T-cell (primary cell): ENCODE measurements at regions not wholly inside any gene's neighbourhood (a gene's known extent, or its start where the extent isn't known, plus 50 kb on each side); places are given as distances from the start of the nearest gene placed in this dataset.
A peak's percentile ranks its signal among the peaks of the same experiment; 100 is the strongest.

ENCODE experiments used
- ATAC-seq, 4 experiments: fragments of 200-7000 bp in 3 of 4; fragments of 150-1000 bp in 1 of 4; cut with Tn5 transposase; replicated peaks in 1 of 4; 1 replicate in 3 of 4; 2 replicates in 1 of 4; pipeline ENCODE4 v1.10.0; 2021; ENCODE audit warnings: moderate library complexity in 3 of 4, mild to moderate bottlenecking in 2 of 4, moderate number of reproducible peaks in 1 of 4
- CTCF ChIA-PET, 2 donors: fragments of 300-600 bp; sonication (Branson Sonifier 250); formaldehyde crosslinking; loops; one replicate each; lab custom pipeline; 2022; ENCODE audit warnings: antibody characterized with exemption in 2 of 2; lab: Charles Lee
- POLR2A ChIA-PET, 2 donors: fragments of 300-600 bp; sonication (Branson Sonifier 250); formaldehyde crosslinking; loops; one replicate each; lab custom pipeline; 2022; ENCODE audit warnings: antibody characterized with exemption in 2 of 2; lab: Charles Lee
- DNase-seq, 35 experiments: peaks; one replicate each; pipeline versions ENCODE4 v3.0.0 to v3.0.0-alpha.2; 2013 to 2023
- H3K27ac ChIP-seq: one replicate; pipeline ENCODE4 v1.5.1; 2013; ENCODE audit warnings: low read length
- H3K27me3 ChIP-seq, 2 experiments: replicated peaks in 1 of 2; 1 replicate in 1 of 2; 2 replicates in 1 of 2; pipeline versions ENCODE4 v1.6.1 to v1.7.0; 2013; ENCODE audit warnings: low read length in 1 of 2, mixed read lengths in 1 of 2; ENCODE audit not compliant: control insufficient read depth in 2 of 2, insufficient read depth in 2 of 2; ENCODE audit errors: extremely low read depth in 1 of 2
- H3K36me3 ChIP-seq, 2 donors: 1 replicate in 1 of 2; 2 replicates in 1 of 2; pipeline versions ENCODE4 v1.6.1 to v1.7.0; 2013; ENCODE audit warnings: low read length in 1 of 2; ENCODE audit not compliant: control insufficient read depth in 2 of 2, insufficient read depth in 1 of 2; ENCODE audit errors: extremely low read depth in 1 of 2
- H3K4me1 ChIP-seq, 2 experiments: 1 replicate in 1 of 2; 2 replicates in 1 of 2; pipeline versions ENCODE4 v1.6.1 to v1.7.0; 2013; ENCODE audit warnings: low read length in 2 of 2, mixed read lengths in 1 of 2; ENCODE audit not compliant: insufficient read depth in 2 of 2, control insufficient read depth in 1 of 2; ENCODE audit errors: extremely low read depth in 1 of 2
- H3K4me3 ChIP-seq, 2 donors: 1 replicate in 1 of 2; 2 replicates in 1 of 2; pipeline versions ENCODE4 v1.5.1 to v1.7.0; 2013; ENCODE audit warnings: mild to moderate bottlenecking in 2 of 2, low read length in 1 of 2, moderate library complexity in 1 of 2; ENCODE audit not compliant: control insufficient read depth in 1 of 2; ENCODE audit errors: extremely low read depth in 1 of 2
- H3K9me3 ChIP-seq: 2 replicates; pipeline ENCODE4 v1.7.0; 2013
- H3K27ac Mint-ChIP-seq, 2 donors: one replicate each; pipeline ENCODE4 v1.8.0; 2020 to 2021; ENCODE audit warnings: mild to moderate bottlenecking in 2 of 2, mixed read lengths in 2 of 2
- H3K27me3 Mint-ChIP-seq, 2 donors: one replicate each; pipeline ENCODE4 v1.8.0; 2021 to 2022; ENCODE audit warnings: mixed read lengths in 2 of 2
- H3K36me3 Mint-ChIP-seq: one replicate; pipeline ENCODE4 v1.8.0; 2021; ENCODE audit warnings: mixed read lengths
- H3K4me1 Mint-ChIP-seq, 3 donors: one replicate each; pipeline ENCODE4 v1.8.0; 2020 to 2022; ENCODE audit warnings: mixed read lengths in 3 of 3, mild to moderate bottlenecking in 1 of 3
- H3K4me3 Mint-ChIP-seq, 3 donors: one replicate each; pipeline ENCODE4 v1.8.0; 2020 to 2022; ENCODE audit warnings: mild to moderate bottlenecking in 3 of 3, mixed read lengths in 3 of 3, moderate library complexity in 3 of 3
- H3K9me3 Mint-ChIP-seq, 3 donors: one replicate each; pipeline ENCODE4 v1.8.0; 2020 to 2022; ENCODE audit warnings: mixed read lengths in 3 of 3
- WGBS: methylation state at CpG from one replicate; pipeline ENCODE4 v1.1.5; 2013; ENCODE audit warnings: missing lambda C conversion rate; ENCODE audit not compliant: insufficient coverage; 5-methylcytosine and 5-hydroxymethylcytosine counted together

DNA sequence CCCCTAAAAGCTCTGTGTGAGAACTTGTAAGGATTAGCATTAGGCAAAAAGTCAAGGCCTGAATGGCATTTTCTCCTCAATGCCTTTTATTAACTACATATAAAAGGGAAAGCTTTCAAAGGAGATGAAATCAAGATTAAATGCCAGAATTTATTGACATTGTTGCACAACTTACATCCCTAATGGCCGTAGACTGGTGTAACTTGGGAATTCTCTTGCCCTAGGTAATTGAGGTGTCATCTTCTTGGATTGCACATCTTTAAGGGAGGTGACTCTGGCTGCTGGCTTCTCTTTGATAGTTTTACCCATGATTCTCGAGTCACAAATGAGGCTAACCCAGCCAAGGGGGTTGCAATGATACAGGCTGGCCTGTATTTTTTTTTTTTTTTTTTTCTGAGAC lies 249.1 kb downstream of the TBL1XR1 start:
- no peaks in the 10 kb centered on the region for H3K36me3 ChIP-seq
- no peaks in the 10 kb centered on the region for H3K27me3 ChIP-seq
- H3K4me3 ChIP-seq, result no peak overlapping the region
- H3K9me3 ChIP-seq, result no peaks in the 10 kb centered on the region
- no peak for DNase-seq
- H3K27ac Mint-ChIP-seq, result no peak overlapping the region
- CTCF ChIA-PET, result interaction anchor here in 1 of 2 donors (0.7 kb wide), 1 partner anchor 1446 kb away, joined by 5 read pairs; no protein-coding TSS in a partner anchor
- H3K9me3 Mint-ChIP-seq, result no peaks in the 10 kb centered on the region
- ATAC-seq, result no peak
- peaks cover 0 to 2% of the 10 kb centered on the region in 2 donors for H3K27me3 Mint-ChIP-seq
- POLR2A ChIA-PET, result interaction anchor here (0.6 to 0.7 kb wide), 2 partner anchors 240 to 552 kb away, joined by 3 to 7 read pairs; no protein-coding TSS in a partner anchor
- no peaks in the 10 kb centered on the region for H3K4me1 Mint-ChIP-seq
- no peak overlapping the region for H3K4me3 Mint-ChIP-seq
- H3K4me1 ChIP-seq, result no peaks in the 10 kb centered on the region
- H3K36me3 Mint-ChIP-seq, result no peaks in the 10 kb centered on the region
- no peak overlapping the region for H3K27ac ChIP-seq
- WGBS, result 57% methylated on average over 1 of the region's 2 CpGs

DNA sequence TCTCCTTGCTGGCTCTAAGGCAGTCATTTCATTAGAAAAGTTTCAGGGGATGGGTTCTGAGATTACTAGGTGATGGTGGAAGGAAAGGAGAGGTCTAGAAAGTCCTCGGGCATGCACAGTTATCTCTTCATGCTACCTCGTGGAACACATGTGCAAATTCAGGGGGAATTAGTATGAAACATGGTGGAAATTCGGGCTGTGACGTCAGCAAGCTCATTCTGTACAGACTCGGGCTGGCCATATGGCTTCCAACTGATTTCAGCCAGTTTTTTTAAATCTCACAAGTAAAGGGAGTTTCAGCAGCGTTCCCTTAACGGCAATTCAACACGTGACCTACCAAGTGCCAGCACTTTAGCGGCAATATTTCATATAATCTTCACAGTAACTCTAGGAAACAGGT lies 251.1 kb downstream of the TBL1XR1 start:
- ATAC-seq (no peak), DNase-seq (no peak)

DNA sequence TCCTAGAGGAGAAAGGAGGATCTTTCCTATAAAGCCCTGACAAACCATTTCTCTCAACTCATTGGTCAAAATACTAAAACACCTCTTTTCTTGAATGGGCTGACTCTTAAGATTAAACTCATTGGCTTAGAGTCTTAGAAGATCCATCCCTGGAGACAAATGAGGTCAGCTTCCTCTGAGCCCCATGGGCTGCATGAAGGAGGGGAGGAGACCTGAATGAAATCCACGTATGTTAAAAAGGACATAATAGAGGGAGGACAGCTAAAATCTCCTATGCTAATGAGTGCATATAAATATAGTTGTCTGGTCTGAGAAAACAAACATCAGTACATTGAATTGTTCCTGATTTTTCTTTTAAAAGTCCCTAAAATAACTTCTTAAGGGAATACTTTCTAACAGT lies 255.0 kb downstream of the TBL1XR1 start:
- ChIA-PET CTCF (no interaction called here), POLR2A (no interaction called here)
- Mint-ChIP-seq H3K27ac (no peak overlapping the region), H3K4me3 (no peak overlapping the region), H3K36me3 (no peaks in the 10 kb centered on the region), H3K4me1 (no peaks in the 10 kb centered on the region), H3K9me3 (no peaks in the 10 kb centered on the region), H3K27me3 (peaks cover 2 to 3% of the 10 kb centered on the region in 2 donors)
- Histone ChIP-seq H3K36me3 (no peaks in the 10 kb centered on the region), H3K27me3 (no peaks in the 10 kb centered on the region), H3K9me3 (no peaks in the 10 kb centered on the region), H3K27ac (no peak overlapping the region), H3K4me1 (no peaks in the 10 kb centered on the region), H3K4me3 (no peak overlapping the region)
- no peak for DNase-seq
- no CpG with 5 or more reads among the region's 1 CpG for WGBS
- no peak for ATAC-seq

More for the DNA sequence above, 251.1 kb downstream of the TBL1XR1 start:
- Histone ChIP-seq H3K27me3 (no peaks in the 10 kb centered on the region), H3K36me3 (no peaks in the 10 kb centered on the region), H3K27ac (no peak overlapping the region), H3K4me3 (no peak overlapping the region), H3K9me3 (no peaks in the 10 kb centered on the region), H3K4me1 (no peaks in the 10 kb centered on the region)
- Mint-ChIP-seq H3K27me3 (no peaks in the 10 kb centered on the region), H3K27ac (no peak overlapping the region), H3K4me1 (no peaks in the 10 kb centered on the region), H3K36me3 (no peaks in the 10 kb centered on the region), H3K9me3 (no peaks in the 10 kb centered on the region), H3K4me3 (no peak overlapping the region)
- ChIA-PET CTCF (no interaction called here), POLR2A (no interaction called here)
- 83% methylated on average over 5 of the region's 9 CpGs for WGBS

DNA sequence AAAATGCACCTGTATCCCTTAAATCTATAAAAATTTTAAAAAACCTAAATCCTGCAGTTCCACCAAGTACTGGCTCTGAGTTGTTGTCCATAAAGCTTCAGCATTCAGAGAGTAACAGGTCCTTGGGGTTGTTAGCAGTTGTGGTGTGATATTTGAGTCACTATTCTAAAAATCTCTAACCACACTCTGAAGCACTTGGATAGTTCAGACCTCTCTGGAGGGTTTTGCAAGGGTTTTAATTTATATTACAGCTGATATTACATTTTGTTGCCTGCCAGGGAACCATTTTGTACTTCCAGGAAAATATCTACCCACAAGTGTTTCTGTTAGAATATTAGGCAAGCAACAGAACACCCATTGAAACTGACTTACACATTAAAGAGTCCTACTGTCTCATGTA lies 255.6 kb downstream of the TBL1XR1 start:
- ATAC-seq, result no peak
- Histone ChIP-seq H3K9me3 (no peaks in the 10 kb centered on the region), H3K4me1 (no peaks in the 10 kb centered on the region), H3K36me3 (no peaks in the 10 kb centered on the region), H3K27ac (no peak overlapping the region), H3K27me3 (no peaks in the 10 kb centered on the region), H3K4me3 (no peak overlapping the region)
- Mint-ChIP-seq H3K36me3 (no peaks in the 10 kb centered on the region), H3K27ac (no peak overlapping the region), H3K4me3 (no peak overlapping the region), H3K27me3 (peaks cover 3 to 7% of the 10 kb centered on the region in 2 donors), H3K4me1 (no peaks in the 10 kb centered on the region), H3K9me3 (no peaks in the 10 kb centered on the region)
- CTCF ChIA-PET, result interaction anchor here in 1 of 2 donors (1.5 kb wide), 1 partner anchor 70 kb away, joined by 6 read pairs; no protein-coding TSS in a partner anchor
- no peak for DNase-seq
- POLR2A ChIA-PET, result no interaction called here

DNA sequence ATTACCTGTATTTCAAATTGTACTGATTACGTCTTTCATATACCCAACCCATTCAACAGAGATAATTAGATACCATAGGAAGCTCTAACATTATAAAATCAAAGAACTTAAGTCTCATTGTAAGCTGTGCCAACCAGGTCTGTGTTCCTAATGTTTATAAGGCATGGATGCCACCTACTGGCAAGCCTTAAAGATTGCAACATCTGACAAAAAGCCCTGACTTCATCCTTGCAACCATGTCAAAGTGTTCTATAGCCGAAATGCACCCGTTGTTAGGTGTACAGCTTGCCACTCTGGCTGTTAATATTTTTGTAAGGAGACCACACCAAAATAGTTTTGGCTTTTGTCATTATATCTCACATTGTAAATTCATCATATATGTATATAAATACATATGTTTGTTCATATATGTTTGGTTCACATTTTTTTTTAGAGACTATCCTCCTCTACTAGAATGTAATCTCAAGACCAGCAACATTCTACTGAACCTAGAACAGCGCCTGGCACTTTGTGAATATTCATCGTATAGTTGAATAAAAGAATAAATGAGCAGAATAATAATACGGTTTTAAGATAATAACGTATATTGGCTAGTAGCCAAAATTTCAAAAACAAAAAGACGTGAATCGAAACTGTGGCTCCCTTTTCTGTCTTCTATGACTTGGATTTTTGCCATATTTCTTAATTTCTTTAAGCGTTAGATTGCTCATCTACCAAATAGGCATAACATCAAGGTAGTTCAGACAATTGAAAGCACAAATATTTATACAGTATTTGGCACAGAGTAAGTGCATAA lies 258.1 kb downstream of the TBL1XR1 start:
- peaks cover 6 to 13% of the 10 kb centered on the region in 2 donors for H3K27me3 Mint-ChIP-seq
- H3K9me3 ChIP-seq, result no peaks in the 10 kb centered on the region
- DNase-seq (peak in 22 of 35 experiments; percentile 0 to 62 (median 14)), ATAC-seq (peak; percentile 45 to 65 (median 48))
- H3K27me3 ChIP-seq, result no peaks in the 10 kb centered on the region
- H3K27ac Mint-ChIP-seq, result no peak overlapping the region
- no peak overlapping the region for H3K4me3 Mint-ChIP-seq
- CTCF ChIA-PET, result interaction anchor here (0.6 to 2.5 kb wide), 3 partner anchors 59 to 67 kb away, joined by 3 to 17 read pairs (median 13); no protein-coding TSS in a partner anchor
- POLR2A ChIA-PET, result interaction anchor here (0.5 to 0.6 kb wide), 2 partner anchors 15 to 28 kb away, joined by 3 to 4 read pairs; no protein-coding TSS in a partner anchor
- no peaks in the 10 kb centered on the region for H3K36me3 Mint-ChIP-seq
- no peaks in the 10 kb centered on the region for H3K4me1 Mint-ChIP-seq
- no peaks in the 10 kb centered on the region for H3K36me3 ChIP-seq
- H3K27ac ChIP-seq, result no peak overlapping the region
- no peaks in the 10 kb centered on the region for H3K4me1 ChIP-seq
- H3K9me3 Mint-ChIP-seq, result no peaks in the 10 kb centered on the region
- no CpG with 5 or more reads among the region's 10 CpGs for WGBS
- H3K4me3 ChIP-seq, result no peak overlapping the region

DNA sequence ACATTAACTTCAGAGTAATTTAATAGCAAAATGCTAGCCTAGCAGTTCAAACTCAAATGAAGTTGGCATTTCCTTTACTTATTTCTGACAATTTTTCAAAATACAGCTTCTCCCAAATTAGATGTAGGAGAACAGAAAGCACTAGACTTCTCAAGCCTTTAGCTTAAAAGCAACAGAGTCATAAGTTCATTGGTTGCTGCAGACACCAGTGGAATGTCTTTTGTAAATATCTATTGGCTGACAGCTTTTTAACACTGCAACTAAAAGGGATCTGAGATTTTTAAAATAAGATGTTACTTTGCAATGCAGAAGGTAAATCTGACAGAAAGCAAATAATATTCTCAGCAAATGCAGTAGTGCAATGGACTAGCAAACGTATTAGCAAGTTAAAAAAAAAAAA lies 259.3 kb downstream of the TBL1XR1 start:
- Histone ChIP-seq H3K4me1 (no peaks in the 10 kb centered on the region), H3K36me3 (no peaks in the 10 kb centered on the region), H3K27ac (no peak overlapping the region), H3K4me3 (no peak overlapping the region), H3K9me3 (no peaks in the 10 kb centered on the region), H3K27me3 (no peaks in the 10 kb centered on the region)
- ATAC-seq (no peak), DNase-seq (no peak)
- H3K9me3 Mint-ChIP-seq, result no peaks in the 10 kb centered on the region
- H3K36me3 Mint-ChIP-seq, result no peaks in the 10 kb centered on the region
- ChIA-PET CTCF (interaction anchor here (0.5 to 2.5 kb wide), 7 partner anchors 12 to 1738 kb away, joined by 3 to 17 read pairs (median 3); no protein-coding TSS in a partner anchor), POLR2A (no interaction called here)
- no peak overlapping the region for H3K27ac Mint-ChIP-seq
- H3K27me3 Mint-ChIP-seq, result peaks cover 8 to 16% of the 10 kb centered on the region in 2 donors
- WGBS, result no CpG with 5 or more reads among the region's 1 CpG
- no peak overlapping the region for H3K4me3 Mint-ChIP-seq
- no peaks in the 10 kb centered on the region for H3K4me1 Mint-ChIP-seq
